SK-N-SH (cell line): ENCODE measurements at regions not wholly inside any gene's neighbourhood (a gene's known extent, or its start where the extent isn't known, plus 50 kb on each side); places are given as distances from the start of the nearest gene placed in this dataset.
"Not testable (repeated sequence)": the region's sequence is repeated elsewhere in the genome, so short reads cannot be mapped to it uniquely, and the experiment has no call there.

ENCODE experiments used
- CTCF ChIA-PET: fragments of 300-600, 350-600 bp; formaldehyde crosslinking; extraction: SDS; loops from one replicate; lab custom pipeline; 2021; lab: Yijun Ruan, JAX
- POLR2A ChIA-PET: fragments of 350-600 bp; sonication (Branson Sonifier 250); formaldehyde crosslinking; extraction: SDS; loops from one replicate; lab custom pipeline; 2020; ENCODE audit warnings: antibody characterized with exemption, inconsistent platforms; lab: Yijun Ruan, JAX
- DNase-seq: peaks from one replicate; pipeline ENCODE4 v3.0.0; 2012
- H2AFZ ChIP-seq: fragments of 200-600 bp; sonication (generic); 2 replicates; pipeline ENCODE4 v1.8.1; 2016; ENCODE audit warnings: antibody characterized with exemption, mild to moderate bottlenecking, low read depth
- H3F3A ChIP-seq: fragments of 200-600 bp; sonication (generic); replicated peaks from 2 replicates; pipeline ENCODE3; 2016; ENCODE audit warnings: antibody characterized with exemption, mild to moderate bottlenecking; ENCODE audit not compliant: insufficient read depth
- H3K27ac ChIP-seq, 2 experiments: fragments of 200-500 bp in 1 of 2; fragments of 200-600 bp in 1 of 2; sonication (Bioruptor generic) in 1 of 2; sonication (generic), shearing (Covaris generic) in 1 of 2; 2 replicates each; pipeline versions ENCODE4 v1.5.1 to v1.6.1; 2014 to 2016; ENCODE audit warnings: low read depth in 2 of 2, inconsistent platforms in 1 of 2, low read length in 1 of 2, mild to moderate bottlenecking in 1 of 2, mixed read lengths in 1 of 2
- H3K27me3 ChIP-seq: fragments of 200-600 bp; sonication (generic), shearing (Covaris generic); 2 replicates; pipeline ENCODE4 v1.6.1; 2016; ENCODE audit warnings: mixed run types; ENCODE audit not compliant: insufficient read depth
- H3K36me3 ChIP-seq, 2 experiments: fragments of 200-500 bp in 1 of 2; fragments of 200-600 bp in 1 of 2; sonication (Bioruptor generic) in 1 of 2; sonication (generic) in 1 of 2; replicated peaks in 1 of 2; 2 replicates each; pipeline versions ENCODE3 to v1.5.1; 2014 to 2016; ENCODE audit warnings: low read length in 1 of 2, mild to moderate bottlenecking in 1 of 2; ENCODE audit not compliant: insufficient read depth in 2 of 2, control insufficient read depth in 1 of 2
- H3K4me1 ChIP-seq, 2 experiments: fragments of 200-500 bp in 1 of 2; fragments of 200-600 bp in 1 of 2; sonication (Bioruptor generic) in 1 of 2; sonication (generic), shearing (Covaris generic) in 1 of 2; 2 replicates each; pipeline versions ENCODE4 v1.5.1 to v1.6.1; 2014 to 2016; ENCODE audit warnings: low read depth in 1 of 2, low read length in 1 of 2, mixed run types in 1 of 2; ENCODE audit not compliant: insufficient read depth in 2 of 2, control insufficient read depth in 1 of 2
- H3K4me2 ChIP-seq: fragments of 200-600 bp; sonication (generic), shearing (Covaris generic); 2 replicates; pipeline ENCODE4 v1.6.1; 2017; ENCODE audit warnings: mixed run types
- H3K4me3 ChIP-seq, 2 experiments: fragments of 200-500 bp in 1 of 2; fragments of 200-600 bp in 1 of 2; sonication (Bioruptor generic) in 1 of 2; sonication (generic), shearing (Covaris generic) in 1 of 2; 2 replicates each; pipeline versions ENCODE4 v1.5.1 to v1.8.1; 2014 to 2016; ENCODE audit warnings: low read depth in 2 of 2, inconsistent platforms in 1 of 2, low read length in 1 of 2, mild to moderate bottlenecking in 1 of 2, mixed read lengths in 1 of 2, moderate library complexity in 1 of 2
- H3K79me2 ChIP-seq: fragments of 200-600 bp; sonication (generic); 2 replicates; pipeline ENCODE4 v1.8.1; 2017; ENCODE audit warnings: mild to moderate bottlenecking; ENCODE audit not compliant: insufficient read depth
- H3K9ac ChIP-seq: fragments of 200-600 bp; sonication (generic); 2 replicates; pipeline ENCODE4 v1.6.1; 2017; ENCODE audit warnings: mixed run types
- H3K9me2 ChIP-seq: fragments of 200-600 bp; sonication (generic); 2 replicates; pipeline ENCODE4 v1.6.1; 2017; ENCODE audit warnings: mixed run types
- H3K9me3 ChIP-seq: fragments of 200-600 bp; sonication (generic); 2 replicates; pipeline ENCODE4 v1.6.1; 2017; ENCODE audit warnings: mixed run types, mild to moderate bottlenecking, moderate library complexity
- H4K20me1 ChIP-seq: fragments of 200-600 bp; sonication (generic); 2 replicates; pipeline ENCODE4 v1.6.1; 2017; ENCODE audit warnings: mild to moderate bottlenecking, mixed run types; ENCODE audit not compliant: insufficient read depth
- CTCF ChIP-seq: fragments of 200-600 bp; sonication (generic); IDR thresholded peaks from 2 replicates; pipeline ENCODE4 v1.6.1; 2017; ENCODE audit warnings: antibody characterized with exemption, mild to moderate bottlenecking, moderate library complexity
- EZH2phosphoT487 ChIP-seq: fragments of 200-600 bp; sonication (generic); IDR thresholded peaks from 2 replicates; pipeline ENCODE4 v1.6.1; 2017; ENCODE audit warnings: low read depth, mixed run types, mild to moderate bottlenecking, antibody characterized with exemption, moderate library complexity, borderline replicate concordance
- MAX ChIP-seq: IDR thresholded peaks from 2 replicates; pipeline ENCODE4 v1.4.0; 2012; ENCODE audit warnings: low read depth
- RAD21 ChIP-seq: IDR thresholded peaks from 2 replicates; pipeline ENCODE4 v1.6.1; 2012; ENCODE audit warnings: mild to moderate bottlenecking, low read length
- RCOR1 ChIP-seq: fragments of 150-350 bp; IDR thresholded peaks from 2 replicates; pipeline ENCODE4 v1.6.1; 2017; ENCODE audit warnings: antibody characterized with exemption, low read length
- TAF1 ChIP-seq: IDR thresholded peaks from 2 replicates; pipeline ENCODE4 v1.6.1; 2012; ENCODE audit warnings: low read depth, mild to moderate bottlenecking, low read length, moderate library complexity, borderline replicate concordance
- WGBS: methylation state at CpG from one replicate; pipeline ENCODE4 v1.1.6; 2017; ENCODE audit warnings: low lambda C conversion rate; 5-methylcytosine and 5-hydroxymethylcytosine counted together

DNA sequence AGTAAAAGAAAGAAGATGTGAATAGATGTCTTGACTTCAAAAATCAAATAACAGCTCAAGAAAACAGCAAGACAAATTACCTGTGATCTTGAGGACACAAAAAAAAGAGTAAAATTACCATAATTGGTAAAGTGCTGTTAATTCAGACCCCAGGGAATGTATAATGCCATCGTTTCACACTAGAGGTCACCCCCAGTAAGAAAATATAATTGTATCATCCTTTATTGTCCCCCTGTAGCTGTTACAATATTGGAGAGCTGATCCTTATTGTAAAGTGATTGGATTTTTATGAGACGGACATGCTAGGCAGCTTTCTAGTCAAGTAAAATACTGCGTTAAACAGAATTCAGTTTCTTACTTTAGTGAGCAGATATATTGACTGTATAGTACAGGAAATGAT lies 377.0 kb downstream of the TLE1 start:
- no peaks in the 10 kb centered on the region for H3K79me2 ChIP-seq
- ChIA-PET POLR2A (no interaction called here), CTCF (interaction anchor here (0.6 to 1.0 kb wide), 3 partner anchors 11 to 374 kb away, joined by 3 read pairs; no protein-coding TSS in a partner anchor)
- no peaks in the 10 kb centered on the region for H3K4me1 ChIP-seq
- H2AFZ ChIP-seq: no peak overlapping the region
- H3K36me3 ChIP-seq: no peaks in the 10 kb centered on the region
- no peak overlapping the region for H3K27ac ChIP-seq
- H3K27me3 ChIP-seq: no peaks in the 10 kb centered on the region; the same call in 1 of the 2 replicates
- H3F3A ChIP-seq: no peaks in the 10 kb centered on the region
- H3K4me2 ChIP-seq: no peak overlapping the region
- peak; percentile 19 for DNase-seq
- no peaks in the 10 kb centered on the region for H3K9me3 ChIP-seq
- H3K9ac ChIP-seq: no peak overlapping the region
- H4K20me1 ChIP-seq: no peaks in the 10 kb centered on the region
- 60% methylated on average over 3 of the region's 3 CpGs for WGBS
- no peak overlapping the region for H3K4me3 ChIP-seq
- TF ChIP-seq CTCF (peak; percentile 31), TAF1 (no peak), MAX (no peak), RAD21 (peak; percentile 41; the same call in 1 of the 2 replicates)
- H3K9me2 ChIP-seq: no peaks in the 10 kb centered on the region

DNA sequence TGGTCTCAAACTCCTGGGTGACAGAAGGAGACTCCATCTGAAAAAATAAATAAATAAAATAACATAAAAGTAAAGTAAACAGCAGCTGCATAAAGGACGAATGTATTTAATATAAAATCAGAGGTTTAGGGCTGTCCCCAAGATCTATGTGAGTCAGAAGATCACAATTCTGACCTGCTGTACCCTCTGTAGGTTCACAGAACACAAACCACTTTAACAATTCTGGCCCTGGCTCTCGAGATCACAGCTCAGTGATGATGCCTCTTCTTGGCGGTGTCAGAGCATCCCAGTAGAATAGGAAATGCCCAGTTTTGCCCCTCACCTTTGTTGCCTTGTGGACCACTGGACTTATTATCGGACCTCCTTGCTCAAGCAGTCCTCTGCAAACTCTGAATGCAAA lies 380.9 kb downstream of the TLE1 start:
- CTCF ChIA-PET: no interaction called here

DNA sequence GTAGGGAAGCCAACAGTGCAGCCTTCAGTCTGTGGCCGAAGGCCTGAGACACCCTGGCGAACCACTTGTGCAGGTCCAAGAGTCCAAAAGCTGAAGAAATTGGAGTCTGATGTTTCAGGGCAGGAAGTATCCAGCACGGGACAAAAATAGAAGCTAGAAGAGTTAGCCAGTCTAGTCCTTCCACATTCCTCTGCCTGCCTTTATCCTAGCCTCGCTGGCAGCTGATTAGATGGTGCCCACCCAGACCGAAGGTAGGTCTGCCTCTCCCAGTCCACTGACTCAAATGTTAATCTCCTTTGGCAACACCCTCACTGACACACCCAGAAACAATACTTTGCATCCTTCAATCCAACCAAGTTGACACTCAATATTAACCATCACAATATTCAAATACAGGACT lies 381.6 kb downstream of the TLE1 start:
- H3K36me3 ChIP-seq, POLR2A ChIA-PET, H3K79me2 ChIP-seq, H4K20me1 ChIP-seq, H3K9me3 ChIP-seq, H3K4me1 ChIP-seq, H3K9me2 ChIP-seq, H3F3A ChIP-seq, DNase-seq, H3K4me3 ChIP-seq, H3K9ac ChIP-seq, H3K27me3 ChIP-seq, H3K4me2 ChIP-seq, H2AFZ ChIP-seq, CTCF ChIA-PET, H3K27ac ChIP-seq: not testable (repeated sequence)
- WGBS: 58% methylated on average over 3 of the region's 5 CpGs

More for the DNA sequence above, 380.9 kb downstream of the TLE1 start:
- TF ChIP-seq RCOR1 (no peak), EZH2phosphoT487 (no peak)
- H3K9me3 ChIP-seq: no peaks in the 10 kb centered on the region
- no peaks in the 10 kb centered on the region for H4K20me1 ChIP-seq
- H3K36me3 ChIP-seq: no peaks in the 10 kb centered on the region
- no peaks in the 10 kb centered on the region for H3K79me2 ChIP-seq
- DNase-seq: no peak
- no peaks in the 10 kb centered on the region; the same call in 1 of the 2 replicates for H3K27me3 ChIP-seq
- POLR2A ChIA-PET: no interaction called here
- H3K4me2 ChIP-seq: no peak overlapping the region
- H3K4me1 ChIP-seq: no peaks in the 10 kb centered on the region
- H3K9ac ChIP-seq: no peak overlapping the region
- no peaks in the 10 kb centered on the region for H3K9me2 ChIP-seq
- no peak overlapping the region for H2AFZ ChIP-seq
- WGBS: 30% methylated on average over 4 of the region's 4 CpGs
- H3K4me3 ChIP-seq: no peak overlapping the region
- no peaks in the 10 kb centered on the region for H3F3A ChIP-seq
- H3K27ac ChIP-seq: no peak overlapping the region
